ENCODE measurements at regions not wholly inside any gene's neighbourhood (a gene's known extent, or its start where the extent isn't known, plus 50 kb on each side); places are given as distances from the start of the nearest gene placed in this dataset.

DNA sequence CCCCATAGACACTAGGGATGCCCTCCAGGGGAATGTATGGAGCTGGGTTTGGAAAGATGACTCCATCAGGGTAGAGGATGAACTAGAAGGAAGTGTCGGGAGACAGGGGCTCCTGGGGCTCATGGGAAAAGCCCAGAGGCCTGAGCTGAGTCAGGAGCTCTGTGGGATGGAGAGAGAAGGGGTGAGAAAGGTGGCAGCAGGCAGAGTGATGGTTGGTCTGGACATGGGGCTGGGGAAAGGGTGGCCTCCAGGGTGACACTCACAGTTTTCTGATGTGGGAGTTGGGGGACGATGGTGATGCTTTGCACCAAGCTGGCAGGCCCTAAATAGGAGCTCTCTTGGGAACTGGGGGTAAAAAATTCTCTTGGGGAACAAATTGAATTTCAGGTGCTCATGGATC, 213.5 kb upstream of the MVB12B start:
- Histone ChIP-seq H3K9ac (ENCODE audit: low read length) (no peak overlapping the region), H3K4me2 (ENCODE audit: low read length) (no peak overlapping the region), H3K27me3 (ENCODE audit: insufficient read depth, low read length) (peaks cover 56% of the 10 kb centered on the region; the same call in 1 of the 2 replicates), H4K20me1 (ENCODE audit: insufficient read depth) (no peaks in the 10 kb centered on the region), H2AFZ (ENCODE audit: low read depth, low read length, poor library complexity, severe bottlenecking) (no peak overlapping the region), H3K27ac (ENCODE audit: low read depth, low read length) (no peak overlapping the region), H3K4me3 (replicated peaks in 1 of 2; ENCODE audit: low read depth in 1 of 2, low read length in 2 of 2) (no peak overlapping the region), H3K4me1 (ENCODE audit: control insufficient read depth in 1 of 2, insufficient read depth in 2 of 2, low read length in 2 of 2) (no peaks in the 10 kb centered on the region), H3K79me2 (ENCODE audit: insufficient read depth, low read length) (no peaks in the 10 kb centered on the region), H3K9me3 (ENCODE audit: control insufficient read depth in 1 of 2, insufficient read depth in 1 of 2, low read depth in 1 of 2, low read length in 2 of 2) (no peaks in the 10 kb centered on the region), H3K36me3 (ENCODE audit: control insufficient read depth in 1 of 2, insufficient read depth in 2 of 2, low read length in 2 of 2) (no peaks in the 10 kb centered on the region), H3K9me2 (ENCODE audit: insufficient read depth) (no peaks in the 10 kb centered on the region)
- CTCF ChIA-PET = no interaction called here
- no peak for DNase-seq (ENCODE audit: low read depth, low spot score)
- RAD21 ChIA-PET (ENCODE audit: low non-redundant PET in 1 of 2, low total read pairs in 2 of 2, uncharacterized antibody in 2 of 2, unreplicated experiment in 2 of 2) = no interaction called here
- intact Hi-C loops (cut with micrococcal nuclease) = no loop called here
- BruUV-seq (replicated peaks) = no TSS peak
- no peak for ATAC-seq
- TF ChIP-seq RAD21 (IDR thresholded peaks at IDR 0.05; ENCODE audit: low read depth) (no peak), FOSL1 (IDR thresholded peaks at IDR 0.05; ENCODE audit: low read depth) (no peak), JUND (IDR thresholded peaks at IDR 0.05) (no peak), SP1 (IDR thresholded peaks at IDR 0.05; ENCODE audit: low read depth) (no peak), TCF7L2 (IDR thresholded peaks at IDR 0.05; ENCODE audit: borderline replicate concordance, extremely low read depth, insufficient read depth, insufficient read length) (no peak), REST (IDR thresholded peaks at IDR 0.05; ENCODE audit: low read depth) (no peak), SRF (IDR thresholded peaks at IDR 0.05; ENCODE audit: low read depth) (no peak), POLR2A (IDR thresholded peaks at IDR 0.05; ENCODE audit: borderline replicate concordance, extremely low read depth, insufficient read depth, insufficient read length) (no peak), ZFX (IDR thresholded peaks at IDR 0.05) (no peak), EZH2 (IDR thresholded peaks at IDR 0.05) (no peak)
- TF ChIP-seq, protein P1, sequence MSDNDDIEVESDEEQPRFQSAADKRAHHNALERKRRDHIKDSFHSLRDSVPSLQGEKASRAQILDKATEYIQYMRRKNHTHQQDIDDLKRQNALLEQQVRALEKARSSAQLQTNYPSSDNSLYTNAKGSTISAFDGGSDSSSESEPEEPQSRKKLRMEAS (IDR thresholded peaks at IDR 0.05) = no peak
- POLR2A ChIA-PET = no interaction called here

All from HCT116 (cell line).